ENCODE measurements at regions not wholly inside any gene's neighbourhood (a gene's known extent, or its start where the extent isn't known, plus 50 kb on each side); places are given as distances from the start of the nearest gene placed in this dataset.

DNA sequence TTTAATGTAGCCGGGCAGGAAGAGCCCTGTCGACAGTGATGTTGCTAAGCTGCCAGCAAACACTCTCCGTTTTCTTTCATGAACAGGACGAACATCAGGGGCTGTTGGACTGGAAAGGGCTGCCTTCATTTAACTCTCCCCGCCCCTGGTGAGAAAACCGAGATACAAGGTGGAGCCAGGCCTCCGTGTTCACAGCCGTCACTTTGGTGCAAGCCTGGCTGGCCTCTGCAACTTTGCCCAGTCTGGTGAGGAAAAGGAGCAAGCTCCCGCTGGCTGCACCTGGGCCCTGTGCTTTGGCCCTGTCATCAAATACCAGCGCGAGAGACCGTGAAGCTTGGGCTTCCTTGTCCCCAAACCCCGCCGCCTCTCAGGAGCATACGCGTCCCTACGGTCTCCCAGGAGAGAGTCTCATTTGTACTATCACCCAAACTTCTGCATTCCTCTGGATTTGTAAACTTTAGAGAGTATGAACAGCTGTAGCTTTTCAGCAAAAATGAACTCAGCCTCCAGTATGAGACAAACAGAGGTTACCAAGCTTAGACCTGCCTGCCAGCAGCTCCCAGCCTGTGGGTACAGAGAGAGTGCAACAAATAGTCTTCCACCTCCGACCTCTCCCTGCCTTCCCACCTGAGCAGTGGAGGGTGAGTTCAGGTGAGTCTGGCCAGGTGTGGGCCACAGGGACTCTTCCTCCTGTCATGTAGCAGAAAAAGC, 445.3 kb upstream of the MGMT start:
- no peak for DNase-seq (ENCODE audit: extremely low read depth in 1 of 2, low read depth in 1 of 2)

DNA sequence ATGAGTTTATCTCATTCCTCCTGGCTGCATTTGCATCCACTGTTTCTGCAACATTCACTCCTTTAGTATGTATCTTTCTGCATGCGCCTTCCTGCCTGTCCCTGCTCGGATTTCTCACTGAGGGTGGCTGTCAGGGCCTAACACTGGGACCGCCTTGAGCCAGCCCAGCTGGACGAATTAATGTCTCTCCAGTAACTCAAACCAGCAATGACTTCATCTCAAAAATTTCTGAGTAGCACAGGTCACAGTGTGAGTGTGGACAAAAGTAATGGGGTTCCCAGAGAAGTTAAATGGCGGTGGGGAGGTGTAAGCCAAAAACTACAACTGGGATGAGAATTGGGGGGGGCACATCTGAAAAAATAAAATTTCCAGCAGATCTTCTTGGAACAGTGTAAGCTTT, 444.0 kb upstream of the MGMT start:
- no peak for DNase-seq (ENCODE audit: extremely low read depth in 1 of 2, low read depth in 1 of 2)

DNA sequence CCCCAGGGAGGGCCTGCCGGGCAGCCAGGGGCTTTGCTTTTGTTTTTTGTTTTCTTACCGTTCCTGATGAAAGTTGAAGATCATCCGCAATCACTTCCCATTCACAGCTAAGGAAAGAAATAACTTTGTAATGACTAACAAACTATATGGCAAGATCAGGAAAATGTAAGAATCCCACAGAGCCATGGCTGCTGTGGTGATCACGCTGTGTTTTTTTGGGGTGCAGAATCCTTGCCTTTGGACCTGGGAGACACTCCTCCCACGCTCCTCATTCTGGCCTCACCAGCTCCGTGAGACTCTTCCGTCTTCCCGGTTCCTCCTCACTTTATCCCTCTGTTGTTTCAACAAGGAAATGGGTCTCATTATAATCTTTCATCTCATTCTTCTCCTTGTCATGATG, 443.0 kb upstream of the MGMT start:
- DNase-seq (ENCODE audit: extremely low read depth in 1 of 2, low read depth in 1 of 2) = no peak

DNA sequence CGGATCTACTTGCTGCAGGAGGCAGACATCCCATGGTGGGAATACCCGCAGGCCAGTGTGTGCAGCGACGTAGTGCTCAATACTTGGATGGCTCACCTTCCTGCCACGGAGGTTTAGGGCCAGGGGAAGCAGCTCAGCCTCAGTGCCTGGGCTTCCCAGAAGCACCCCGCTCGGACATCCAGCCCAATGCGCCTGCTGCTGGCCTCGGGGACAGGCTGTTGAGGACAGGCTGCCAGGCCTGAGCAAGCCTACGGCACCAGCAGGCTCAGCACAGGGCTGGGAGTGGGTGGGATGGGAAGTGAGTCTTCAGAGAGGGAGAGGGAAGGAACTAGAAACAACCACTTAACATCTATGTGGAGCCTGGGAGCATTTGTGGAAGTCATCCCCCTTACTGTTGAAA, 441.3 kb upstream of the MGMT start:
- no peak for DNase-seq (ENCODE audit: extremely low read depth in 1 of 2, low read depth in 1 of 2)

DNA sequence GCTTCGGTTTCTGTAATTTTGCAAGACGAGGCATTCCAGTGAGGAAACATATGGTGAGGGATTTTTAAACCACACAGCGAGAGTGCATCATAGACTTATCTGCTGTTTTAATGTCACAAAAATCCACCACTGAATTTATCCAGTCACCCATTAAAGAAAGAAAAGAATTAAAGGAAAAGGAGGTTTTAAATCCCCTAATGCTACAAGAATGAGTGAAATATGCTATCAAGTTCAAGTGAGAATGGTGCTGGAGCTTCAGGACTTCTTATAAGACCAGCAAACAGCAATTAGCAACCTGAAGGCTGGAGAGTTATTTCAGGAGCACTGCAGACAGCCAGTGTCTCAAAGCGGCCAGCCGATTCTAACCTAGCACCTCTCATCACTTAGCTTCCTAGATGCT, 439.1 kb upstream of the MGMT start:
- no peak for DNase-seq (ENCODE audit: extremely low read depth in 1 of 2, low read depth in 1 of 2)

DNA sequence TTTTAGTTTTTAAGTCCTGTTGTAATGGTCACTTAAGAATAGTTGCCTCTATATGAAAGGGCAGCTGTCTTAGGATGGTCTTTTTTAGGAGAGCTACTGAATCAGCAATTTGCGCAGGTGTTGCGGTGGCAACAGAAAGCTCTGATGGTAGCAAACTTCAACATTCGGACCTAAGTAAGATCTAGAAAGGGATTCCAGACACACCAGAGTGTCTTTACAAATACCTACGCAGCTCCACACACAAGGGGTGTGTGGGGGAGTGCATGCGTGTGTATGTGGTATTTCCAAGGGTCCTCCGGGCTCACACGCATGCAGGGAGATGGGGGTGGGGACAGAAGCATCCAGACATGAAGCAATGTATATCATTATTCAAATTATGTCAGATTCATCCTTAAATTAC, 438.6 kb upstream of the MGMT start:
- no peak for DNase-seq (ENCODE audit: extremely low read depth in 1 of 2, low read depth in 1 of 2)

- no peak for DNase-seq (ENCODE audit: extremely low read depth in 1 of 2, low read depth in 1 of 2)
These were observed 438.0 kb upstream of the MGMT start for GRCh38 chr10:129029051-129029450.

- DNase-seq (ENCODE audit: extremely low read depth in 1 of 2, low read depth in 1 of 2) = no peak
These were observed 437.0 kb upstream of the MGMT start for GRCh38 chr10:129029851-129030602.

DNA sequence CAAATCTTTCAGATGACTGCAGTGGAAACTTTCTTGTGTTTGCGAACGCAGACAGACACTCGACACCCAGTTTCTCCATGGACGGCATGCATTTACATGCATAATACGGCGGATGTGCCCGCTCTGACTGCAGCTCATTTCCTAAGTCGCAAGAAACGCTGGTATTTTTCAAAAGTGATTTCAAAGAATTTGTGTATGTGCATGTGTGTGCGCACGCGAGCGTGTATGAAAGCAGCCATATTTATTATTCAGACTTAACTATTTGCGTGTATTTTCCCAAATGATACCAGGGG, 436.5 kb upstream of the MGMT start:
- no peak for DNase-seq (ENCODE audit: extremely low read depth in 1 of 2, low read depth in 1 of 2)

GRCh38 chr10:129030996-129031843, 435.8 kb upstream of the MGMT start:
- DNase-seq (ENCODE audit: extremely low read depth in 1 of 2, low read depth in 1 of 2) = no peak

DNA sequence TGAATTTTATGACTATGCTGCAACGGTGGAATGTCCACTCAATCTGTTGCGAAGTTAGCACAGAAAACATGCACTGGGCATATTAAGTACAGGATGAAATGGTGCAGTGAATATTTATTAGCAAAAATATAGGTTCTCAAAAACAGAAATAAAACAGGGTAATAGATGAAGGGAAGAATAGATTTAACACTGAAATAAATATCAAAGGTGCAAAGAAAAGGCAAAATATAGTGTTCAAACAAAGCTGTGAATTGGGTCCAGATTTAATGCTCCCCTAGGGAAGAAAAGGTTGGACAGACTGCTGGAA, 435.2 kb upstream of the MGMT start:
- DNase-seq (ENCODE audit: extremely low read depth in 1 of 2, low read depth in 1 of 2) = no peak

DNA sequence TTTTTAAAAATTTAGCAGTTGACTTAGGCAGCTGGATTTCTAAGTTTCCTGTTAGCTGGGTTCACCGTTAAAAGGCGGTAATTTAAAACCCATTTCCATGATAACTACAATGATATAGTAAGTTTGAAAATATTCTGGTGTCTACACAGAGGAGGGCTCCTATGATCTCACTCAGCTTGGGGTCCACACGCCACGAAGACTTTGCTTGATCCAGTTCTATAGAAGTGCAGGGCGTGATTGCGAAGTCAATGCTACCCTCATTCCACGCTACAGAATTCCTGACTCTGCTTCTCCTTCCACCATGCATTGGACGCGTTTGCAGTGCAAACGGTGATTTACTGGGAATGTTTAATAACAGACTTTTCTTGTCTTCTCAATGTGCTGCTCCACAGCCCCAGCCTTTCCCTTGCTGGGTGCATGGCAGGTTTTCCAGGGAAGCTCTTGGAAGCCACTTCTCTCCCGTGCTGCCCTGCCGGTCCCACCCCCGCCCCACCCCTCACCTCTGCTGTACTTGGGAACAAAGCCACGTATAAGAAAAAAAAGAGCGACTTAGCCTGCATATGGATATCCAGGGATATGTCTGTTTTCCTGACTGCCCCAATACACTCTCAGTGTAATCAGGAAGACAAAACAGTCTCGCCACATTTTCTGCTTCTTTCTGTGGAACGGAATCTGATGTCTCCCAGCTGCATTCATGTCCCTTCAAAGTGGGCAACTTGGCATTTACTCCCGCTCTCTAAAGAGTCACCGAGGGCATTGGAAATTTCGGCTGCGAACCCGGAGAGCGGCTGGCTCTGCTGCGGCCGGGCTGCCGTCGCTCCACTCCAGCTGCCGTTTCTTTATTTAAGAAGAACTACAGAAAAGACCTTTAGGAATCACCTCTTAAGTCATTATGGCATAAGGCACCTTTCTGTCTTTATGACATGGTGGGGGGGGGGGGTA, 434.4 kb upstream of the MGMT start:
- DNase-seq (ENCODE audit: extremely low read depth in 1 of 2, low read depth in 1 of 2) = no peak

DNA sequence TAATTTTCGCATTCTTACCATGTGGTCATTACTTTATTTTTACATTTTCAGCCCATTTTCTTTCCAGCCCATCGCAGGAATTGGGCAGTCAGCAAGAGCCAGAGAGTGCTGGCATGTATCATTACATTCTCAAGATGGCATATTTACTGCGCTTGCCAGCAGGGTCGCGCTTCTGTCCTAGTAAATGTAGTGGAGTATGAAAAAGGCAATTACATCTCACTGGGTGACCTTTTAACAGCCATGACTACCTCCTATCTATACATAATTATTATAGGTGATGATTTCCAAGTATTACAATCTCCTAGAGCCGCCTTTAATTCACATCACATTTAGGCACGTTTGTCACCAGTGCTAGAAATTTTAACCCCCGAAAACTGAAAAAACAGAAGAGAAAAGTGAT, 433.7 kb upstream of the MGMT start:
- DNase-seq (ENCODE audit: extremely low read depth in 1 of 2, low read depth in 1 of 2) = no peak

GRCh38 chr10:129033790-129034272, 433.2 kb upstream of the MGMT start:
- no peak for DNase-seq (ENCODE audit: extremely low read depth in 1 of 2, low read depth in 1 of 2)

DNA sequence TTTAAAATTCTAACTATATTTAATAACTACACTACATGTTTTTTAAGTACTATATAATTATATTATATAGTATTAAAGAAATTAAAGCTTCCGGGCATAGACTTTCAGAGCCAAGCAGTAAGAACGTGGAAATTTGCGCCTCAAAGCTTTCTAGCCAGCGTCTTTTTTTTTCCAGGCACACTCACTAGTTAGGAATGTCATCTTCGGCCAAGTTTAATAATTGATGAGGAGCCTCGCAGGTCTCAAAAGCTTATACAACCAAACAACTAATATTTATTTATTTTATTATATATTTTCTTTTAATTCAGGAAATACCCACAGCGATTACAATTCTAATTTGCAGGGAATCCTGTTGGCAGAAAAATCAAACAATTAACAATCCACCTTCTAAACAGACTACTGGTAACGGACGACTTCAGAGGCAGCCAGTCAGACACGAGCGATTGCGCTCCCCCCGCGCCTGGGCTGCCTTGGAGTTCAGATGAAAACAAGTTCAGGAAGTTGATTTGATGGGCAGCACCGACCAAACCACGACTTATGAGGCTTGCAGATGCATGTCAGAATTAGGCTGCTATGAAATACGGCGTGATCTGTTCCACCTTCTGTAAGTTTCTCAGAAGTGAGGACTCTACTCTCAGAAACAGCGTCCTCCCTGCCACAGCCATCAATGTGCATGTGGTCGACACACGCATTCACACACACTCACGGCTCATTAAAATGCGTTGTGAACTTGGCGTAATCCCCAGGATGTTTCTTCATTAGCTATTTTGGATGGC, 431.8 kb upstream of the MGMT start:
- peak in 1 of 2 donors; percentile 37 for DNase-seq (ENCODE audit: extremely low read depth in 1 of 2, low read depth in 1 of 2)

DNA sequence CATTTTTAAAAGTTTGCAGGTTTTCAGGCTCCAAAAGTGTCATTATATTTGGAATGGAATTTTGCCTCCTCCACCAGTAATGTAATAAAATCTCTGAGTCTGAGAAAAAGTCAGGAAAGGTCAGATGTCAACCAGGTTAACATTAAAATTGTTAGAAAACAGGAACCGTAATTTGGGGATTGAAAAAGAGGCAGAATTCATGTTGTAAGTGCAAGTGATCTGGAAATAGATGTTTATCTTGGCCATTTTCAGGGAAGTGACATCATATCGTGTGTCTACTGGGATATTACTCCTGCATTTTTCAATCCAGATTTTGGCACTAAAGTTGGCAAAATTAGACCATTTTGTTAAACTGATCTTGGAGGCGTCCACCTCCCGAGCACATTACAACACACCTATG, 428.5 kb upstream of the MGMT start:
- no peak for DNase-seq (ENCODE audit: extremely low read depth in 1 of 2, low read depth in 1 of 2)

- DNase-seq (ENCODE audit: extremely low read depth in 1 of 2, low read depth in 1 of 2) = no peak
These were observed 427.4 kb upstream of the MGMT start for GRCh38 chr10:129039406-129040370.

DNA sequence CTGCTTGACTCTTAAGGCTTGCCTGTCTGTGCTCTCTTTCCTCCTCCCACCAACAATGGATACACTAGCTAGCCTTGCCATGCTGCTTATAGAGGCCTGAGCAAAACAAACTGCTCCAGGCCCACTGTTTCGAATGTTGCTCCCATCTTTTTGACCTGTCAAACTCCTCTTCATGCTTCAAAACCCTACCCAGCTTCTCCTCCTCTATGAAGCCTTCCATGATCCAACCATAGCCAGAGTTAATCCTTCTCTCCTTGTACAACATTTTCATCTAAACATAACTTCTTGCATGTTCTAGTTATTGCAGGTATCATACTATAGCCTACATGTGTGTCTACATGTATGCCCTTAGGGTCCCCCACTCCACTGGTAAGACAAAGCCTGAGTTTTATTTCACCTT, 426.7 kb upstream of the MGMT start:
- DNase-seq (ENCODE audit: extremely low read depth in 1 of 2, low read depth in 1 of 2) = no peak

DNA sequence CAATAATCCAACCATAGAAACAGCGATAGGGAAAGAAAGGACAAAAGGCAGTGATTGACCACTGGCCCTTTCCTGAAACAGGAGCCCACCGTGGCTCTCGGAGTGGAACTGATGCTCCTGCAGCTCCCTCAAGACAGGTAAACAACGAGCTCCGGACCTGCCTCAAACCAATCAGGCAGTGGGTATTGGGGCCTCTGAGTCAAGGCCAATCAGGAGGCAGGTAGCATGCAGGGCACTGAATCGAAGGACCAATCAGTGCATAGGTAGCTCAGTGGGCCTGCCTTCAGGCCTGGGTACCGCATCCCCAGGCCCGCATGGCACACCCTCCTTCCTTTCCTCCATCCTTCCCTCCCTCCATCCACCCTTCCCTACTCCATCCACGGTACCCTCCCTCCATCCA, 425.1 kb upstream of the MGMT start:
- DNase-seq (ENCODE audit: extremely low read depth in 1 of 2, low read depth in 1 of 2) = no peak

Measured in stimulated activated CD8-positive, alpha-beta memory T cell treated with anti-CD3 and anti-CD28 coated beads, Interleukin-7, amount 100 ng/mL, for 48 hours (primary cell).